Left lung (tissue), 4 donors: ENCODE measurements at regions not wholly inside any gene's neighbourhood (a gene's known extent, or its start where the extent isn't known, plus 50 kb on each side); places are given as distances from the start of the nearest gene placed in this dataset.

ENCODE experiments used
- ATAC-seq: fragments of 200-7000 bp; cut with Tn5 transposase; one replicate; pipeline ENCODE4 v1.9.1; 2020; ENCODE audit warnings: moderate library complexity
- DNase-seq, 4 donors: peaks; one replicate each; pipeline ENCODE4 v3.0.0-alpha.2; 2013 to 2020
- H3K27ac ChIP-seq, 2 donors: fragments of 200-600 bp; sonication (generic) in 1 of 2; one replicate each; pipeline versions ENCODE4 v1.5.0 to v1.8.0; 2020 to 2021
- H3K27me3 ChIP-seq, 2 donors: fragments of 200-600 bp; sonication (generic) in 1 of 2; one replicate each; pipeline versions ENCODE4 v1.5.0 to v1.8.0; 2020 to 2021
- H3K36me3 ChIP-seq, 2 donors: fragments of 200-600 bp; sonication (generic) in 1 of 2; one replicate each; pipeline versions ENCODE4 v1.5.0 to v1.8.0; 2020 to 2021
- H3K4me1 ChIP-seq, 2 donors: fragments of 200-600 bp; one replicate each; pipeline ENCODE4 v1.8.0; 2021
- H3K4me3 ChIP-seq, 2 donors: fragments of 200-600 bp; sonication (generic) in 1 of 2; one replicate each; pipeline versions ENCODE4 v1.5.0 to v1.8.0; 2020 to 2021; ENCODE audit warnings: mild to moderate bottlenecking in 1 of 2
- H3K9me3 ChIP-seq, 2 donors: fragments of 200-600 bp; sonication (generic) in 1 of 2; one replicate each; pipeline versions ENCODE4 v1.5.0 to v1.8.0; 2020 to 2021
- CTCF ChIP-seq, 2 donors: fragments of 200-600 bp; sonication (generic) in 1 of 2; IDR thresholded peaks; one replicate each; pipeline versions ENCODE4 v1.5.0 to v1.8.0; 2021; ENCODE audit warnings: antibody characterized with exemption in 2 of 2
- intact Hi-C, 2 donors: fragments of 100-400 bp; cut with DNase I; formaldehyde crosslinking; loops; one replicate each; pipeline versions ENCODE4 v1.11.2 to v1.14.2; 2022
- donor health status: DM: no; HTN: yes; CAD: no.
- donor health status: DM: no; HTN: no; CAD: no.

GRCh38 chr2:156157670-156158069 lies 174.9 kb downstream of the NR4A2 start:
- intact Hi-C loops = no loop called here
- DNase-seq (no peak), ATAC-seq (no peak)
- H3K9me3 ChIP-seq = no peaks in the 10 kb centered on the region
- H3K4me3 ChIP-seq = no peak overlapping the region
- H3K4me1 ChIP-seq = no peaks in the 10 kb centered on the region
- H3K27ac ChIP-seq = no peak overlapping the region
- H3K27me3 ChIP-seq = no peaks in the 10 kb centered on the region
- H3K36me3 ChIP-seq = no peaks in the 10 kb centered on the region
- no peak for TF ChIP-seq CTCF (IDR thresholded peaks at IDR 0.05)

GRCh38 chr2:156156580-156156979 lies 175.9 kb downstream of the NR4A2 start:
- Histone ChIP-seq H3K9me3 (no peaks in the 10 kb centered on the region), H3K36me3 (no peaks in the 10 kb centered on the region), H3K4me1 (no peaks in the 10 kb centered on the region), H3K4me3 (no peak overlapping the region), H3K27ac (no peak overlapping the region), H3K27me3 (no peaks in the 10 kb centered on the region)
- intact Hi-C loops = no loop called here
- ATAC-seq (no peak), DNase-seq (no peak)
- TF ChIP-seq CTCF (IDR thresholded peaks at IDR 0.05) = no peak

- H3K27ac ChIP-seq = no peak overlapping the region
- ATAC-seq (no peak), DNase-seq (no peak)
- no peaks in the 10 kb centered on the region for H3K4me1 ChIP-seq
- H3K36me3 ChIP-seq = no peaks in the 10 kb centered on the region
- H3K4me3 ChIP-seq = no peak overlapping the region
- H3K9me3 ChIP-seq = no peaks in the 10 kb centered on the region
- TF ChIP-seq CTCF (IDR thresholded peaks at IDR 0.05) = no peak
- intact Hi-C loops = no loop called here
- no peaks in the 10 kb centered on the region for H3K27me3 ChIP-seq
Observed at GRCh38 chr2:156155319-156155718, 177.2 kb downstream of the NR4A2 start.

GRCh38 chr2:156151351-156151750 lies 181.2 kb downstream of the NR4A2 start:
- intact Hi-C loops = no loop called here
- H3K9me3 ChIP-seq = no peaks in the 10 kb centered on the region
- no peaks in the 10 kb centered on the region for H3K27me3 ChIP-seq
- ATAC-seq = no peak
- no peak for TF ChIP-seq CTCF (IDR thresholded peaks at IDR 0.05)
- no peaks in the 10 kb centered on the region for H3K4me1 ChIP-seq
- H3K36me3 ChIP-seq = no peaks in the 10 kb centered on the region
- H3K27ac ChIP-seq = no peak overlapping the region
- no peak for DNase-seq
- H3K4me3 ChIP-seq = no peak overlapping the region

- Histone ChIP-seq H3K27me3 (no peaks in the 10 kb centered on the region), H3K36me3 (no peaks in the 10 kb centered on the region), H3K9me3 (no peaks in the 10 kb centered on the region), H3K4me1 (no peaks in the 10 kb centered on the region), H3K27ac (no peak overlapping the region), H3K4me3 (no peak overlapping the region)
- no peak for ATAC-seq
- no peak for DNase-seq
- intact Hi-C loops = no loop called here
- TF ChIP-seq CTCF (IDR thresholded peaks at IDR 0.05) = no peak
Observed at GRCh38 chr2:156147594-156148330, 184.8 kb downstream of the NR4A2 start.
